ENCODE measurements at regions not wholly inside any gene's neighbourhood (a gene's known extent, or its start where the extent isn't known, plus 50 kb on each side); places are given as distances from the start of the nearest gene placed in this dataset.

- TF ChIP-seq CTCF (IDR thresholded peaks at IDR 0.05) (no peak), POLR2A (IDR thresholded peaks at IDR 0.05) (no peak), EP300 (IDR thresholded peaks at IDR 0.05) (no peak)
Observed at GRCh38 chr15:79211481-79211880, 71.0 kb upstream of the ANKRD34C start.
